HCT116 (cell line): ENCODE measurements at regions not wholly inside any gene's neighbourhood (a gene's known extent, or its start where the extent isn't known, plus 50 kb on each side); places are given as distances from the start of the nearest gene placed in this dataset.

ENCODE experiments used
- ATAC-seq: fragments of 200-7000 bp; cut with Tn5 transposase; 2 replicates; pipeline ENCODE4 v1.9.1; 2020; ENCODE audit warnings: mild to moderate bottlenecking, moderate library complexity
- BruUV-seq: library from RNA; stranded (reverse); fragments of 400-500 nt; replicated peaks from 2 replicates; lab custom pipeline; 2021; lab: Mats Ljungman, UMichigan
- CTCF ChIA-PET: fragments of 300-600 bp; sonication (Branson Sonifier 250); formaldehyde crosslinking; loops from one replicate; lab custom pipeline; 2021; ENCODE audit warnings: antibody characterized with exemption; lab: Charles Lee
- POLR2A ChIA-PET: fragments of 300-600, 350-600 bp; sonication (Branson Sonifier 250); formaldehyde crosslinking; loops from one replicate; lab custom pipeline; 2021; ENCODE audit warnings: antibody characterized with exemption; lab: Charles Lee
- RAD21 ChIA-PET, 2 experiments: fragments of 300-600 bp; sonication (Branson Sonifier 250); formaldehyde crosslinking; loops; one replicate each; lab custom pipeline; 2023; ENCODE audit warnings: low total read pairs in 2 of 2; ENCODE audit not compliant: uncharacterized antibody in 2 of 2, unreplicated experiment in 2 of 2, low non-redundant PET in 1 of 2; lab: Charles Lee
- DNase-seq: peaks from one replicate; pipeline ENCODE4 v3.0.0-alpha.2; 2010; ENCODE audit warnings: low read depth, low spot score
- H2AFZ ChIP-seq: fragments of 200-600 bp; shearing (Covaris generic), sonication (generic); 2 replicates; pipeline ENCODE4 v1.6.1; 2017; ENCODE audit warnings: low read depth, mixed run types, mixed read lengths, antibody characterized with exemption, low read length; ENCODE audit not compliant: poor library complexity, severe bottlenecking
- H3K27ac ChIP-seq: 2 replicates; pipeline ENCODE4 v1.5.1; 2012; ENCODE audit warnings: low read depth, low read length
- H3K27me3 ChIP-seq: fragments of 200-600 bp; sonication (generic); 2 replicates; pipeline ENCODE4 v1.6.1; 2016; ENCODE audit warnings: mixed run types, low read length, mixed read lengths; ENCODE audit not compliant: insufficient read depth
- H3K36me3 ChIP-seq, 2 experiments: fragments of 200-500 bp in 1 of 2; fragments of 200-600 bp in 1 of 2; sonication (Bioruptor generic) in 1 of 2; sonication (generic) in 1 of 2; 2 replicates each; pipeline versions ENCODE4 v1.5.1 to v1.6.1; 2014 to 2016; ENCODE audit warnings: low read length in 2 of 2, inconsistent platforms in 1 of 2, mixed read lengths in 1 of 2, mixed run types in 1 of 2; ENCODE audit not compliant: insufficient read depth in 2 of 2, control insufficient read depth in 1 of 2
- H3K4me1 ChIP-seq, 2 experiments: fragments of 200-600 bp in 1 of 2; sonication (generic) in 1 of 2; 2 replicates each; pipeline versions ENCODE4 v1.5.1 to v1.6.1; 2012 to 2017; ENCODE audit warnings: low read length in 2 of 2, inconsistent platforms in 1 of 2, mild to moderate bottlenecking in 1 of 2, mixed read lengths in 1 of 2, mixed run types in 1 of 2, moderate library complexity in 1 of 2; ENCODE audit not compliant: insufficient read depth in 2 of 2, control insufficient read depth in 1 of 2
- H3K4me2 ChIP-seq: fragments of 200-600 bp; sonication (generic); 2 replicates; pipeline ENCODE4 v1.6.1; 2017; ENCODE audit warnings: mixed run types, low read length, mixed read lengths
- H3K4me3 ChIP-seq, 2 experiments: fragments of 200-600 bp in 1 of 2; sonication (generic) in 1 of 2; replicated peaks in 1 of 2; 2 replicates each; pipeline ENCODE4 v1.5.1; 2011 to 2016; ENCODE audit warnings: low read length in 2 of 2, control low read depth in 1 of 2, low read depth in 1 of 2, mild to moderate bottlenecking in 1 of 2, mixed read lengths in 1 of 2, mixed run types in 1 of 2
- H3K79me2 ChIP-seq: fragments of 200-600 bp; sonication (generic); 2 replicates; pipeline ENCODE4 v1.6.1; 2017; ENCODE audit warnings: mild to moderate bottlenecking, mixed run types, low read length, moderate library complexity, mixed read lengths; ENCODE audit not compliant: insufficient read depth
- H3K9ac ChIP-seq: fragments of 200-600 bp; sonication (generic); 2 replicates; pipeline ENCODE4 v1.6.1; 2016; ENCODE audit warnings: low read length, mixed read lengths
- H3K9me2 ChIP-seq: fragments of 200-600 bp; sonication (generic), shearing (Covaris generic); 2 replicates; pipeline ENCODE4 v1.6.1; 2017; ENCODE audit warnings: mixed run types, mild to moderate bottlenecking, moderate library complexity; ENCODE audit not compliant: insufficient read depth
- H3K9me3 ChIP-seq, 2 experiments: fragments of 200-500 bp in 1 of 2; fragments of 200-600 bp in 1 of 2; sonication (Bioruptor generic) in 1 of 2; sonication (generic) in 1 of 2; 2 replicates each; pipeline ENCODE4 v1.6.1; 2014 to 2017; ENCODE audit warnings: low read length in 2 of 2, mixed read lengths in 2 of 2, inconsistent platforms in 1 of 2, low read depth in 1 of 2, mild to moderate bottlenecking in 1 of 2, mixed run types in 1 of 2, moderate library complexity in 1 of 2; ENCODE audit not compliant: control insufficient read depth in 1 of 2, insufficient read depth in 1 of 2
- H4K20me1 ChIP-seq: fragments of 200-600 bp; sonication (generic), shearing (Covaris generic); 2 replicates; pipeline ENCODE4 v1.6.1; 2017; ENCODE audit warnings: mixed run types, mild to moderate bottlenecking, moderate library complexity; ENCODE audit not compliant: insufficient read depth
- CEBPB ChIP-seq: IDR thresholded peaks from 2 replicates; pipeline ENCODE4 v1.6.1; 2012; ENCODE audit warnings: low read depth
- EGR1 ChIP-seq: IDR thresholded peaks from 2 replicates; pipeline ENCODE4 v1.6.1; 2012; ENCODE audit warnings: low read depth
- ELF1 ChIP-seq: IDR thresholded peaks from 2 replicates; pipeline ENCODE4 v1.6.1; 2012; ENCODE audit warnings: low read depth, borderline replicate concordance
- EZH2phosphoT487 ChIP-seq: fragments of 200-600 bp; IDR thresholded peaks from 2 replicates; pipeline ENCODE4 v1.6.1; 2018; ENCODE audit warnings: antibody characterized with exemption, borderline replicate concordance
- FOSL1 ChIP-seq: IDR thresholded peaks from 2 replicates; pipeline ENCODE4 v1.6.1; 2012; ENCODE audit warnings: low read depth
- JUND ChIP-seq: IDR thresholded peaks from 2 replicates; pipeline ENCODE4 v1.6.1; 2012
- POLR2AphosphoS5 ChIP-seq: IDR thresholded peaks from 2 replicates; pipeline ENCODE4 v1.6.1; 2011; ENCODE audit warnings: mild to moderate bottlenecking, low read depth, low read length, moderate library complexity
- RAD21 ChIP-seq: IDR thresholded peaks from 2 replicates; pipeline ENCODE4 v1.6.1; 2012; ENCODE audit warnings: low read depth, mild to moderate bottlenecking
- SIN3A ChIP-seq: IDR thresholded peaks from 2 replicates; pipeline ENCODE4 v1.6.1; 2012; ENCODE audit warnings: low read depth
- SP1 ChIP-seq: IDR thresholded peaks from 2 replicates; pipeline ENCODE4 v1.6.1; 2012; ENCODE audit warnings: low read depth
- TCF7L2 ChIP-seq: IDR thresholded peaks from 2 replicates; pipeline ENCODE4 v1.7.0; 2011; ENCODE audit warnings: borderline replicate concordance, inconsistent platforms; ENCODE audit not compliant: insufficient read depth, insufficient read length; ENCODE audit errors: extremely low read depth
- ZNF274 ChIP-seq: fragments of 200-500 bp; sonication (Bioruptor generic); IDR thresholded peaks from 2 replicates; pipeline ENCODE4 v1.6.1; 2014; ENCODE audit warnings: mild to moderate bottlenecking, low read depth, low read length, inconsistent platforms
- intact Hi-C: fragments of 100-400 bp; cut with micrococcal nuclease; formaldehyde crosslinking; loops from 2 replicates; pipeline ENCODE4 v1.10.0; 2022
- TF ChIP-seq, protein P1 (sequence below): IDR thresholded peaks from 2 replicates; pipeline ENCODE4 v1.6.1; 2011; ENCODE audit warnings: mild to moderate bottlenecking, low read length, moderate library complexity; ENCODE audit not compliant: insufficient replicate concordance; ENCODE audit errors: extremely low read depth
- TF ChIP-seq, protein P2 (sequence below): IDR thresholded peaks from 2 replicates; pipeline ENCODE4 v1.6.1; 2012
- TF ChIP-seq, protein P3 (sequence below): IDR thresholded peaks from 2 replicates; pipeline ENCODE4 v1.6.1; 2012
- TF ChIP-seq, protein P4 (sequence below), 3 experiments: fragments of 200-600 bp in 1 of 3; sonication (generic) in 1 of 3; IDR thresholded peaks in 2 of 3; conservative IDR thresholded peaks in 1 of 3; 2 replicates each; pipeline ENCODE4 v1.5.1; 2012 to 2017; ENCODE audit warnings: low read depth in 2 of 3, low read length in 2 of 3, antibody characterized with exemption in 1 of 3, borderline replicate concordance in 1 of 3, control low read depth in 1 of 3, mild to moderate bottlenecking in 1 of 3, mixed read lengths in 1 of 3, mixed run types in 1 of 3, moderate library complexity in 1 of 3; ENCODE audit not compliant: insufficient read depth in 1 of 3

DNA sequence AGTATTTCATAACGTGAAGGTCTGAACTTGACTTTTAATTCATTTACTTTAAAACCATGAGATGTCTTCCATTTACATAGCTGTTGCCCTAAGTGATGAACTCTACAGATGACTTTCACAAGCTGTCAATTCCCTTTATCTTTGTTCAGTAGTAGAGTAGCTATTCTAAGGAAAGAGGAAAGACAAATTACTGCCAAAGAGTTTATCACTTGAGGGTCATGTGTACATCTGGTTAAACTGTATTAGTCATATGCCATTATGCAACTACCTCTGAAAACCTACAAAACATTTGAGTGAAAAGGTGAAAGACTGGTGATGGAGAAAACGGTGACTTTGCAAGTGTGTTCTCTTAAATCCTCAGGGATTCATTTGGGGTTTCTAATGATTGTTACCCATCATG lies 763.9 kb downstream of the TMEM182 start:
- Histone ChIP-seq H3K79me2 (no peaks in the 10 kb centered on the region), H3K4me3 (no peak overlapping the region), H3K9me2 (no peaks in the 10 kb centered on the region), H3K4me2 (no peak overlapping the region), H4K20me1 (no peaks in the 10 kb centered on the region), H3K9me3 (peaks cover 17 to 30% of the 10 kb centered on the region in 2 experiments; a peak in 2 of 4 replicates), H3K27ac (no peak overlapping the region), H3K36me3 (no peaks in the 10 kb centered on the region), H3K9ac (no peak overlapping the region), H3K27me3 (no peaks in the 10 kb centered on the region), H3K4me1 (no peaks in the 10 kb centered on the region), H2AFZ (no peak overlapping the region)
- DNase-seq (no peak), ATAC-seq (no peak)
- POLR2A ChIA-PET: no interaction called here
- RAD21 ChIA-PET: no interaction called here
- intact Hi-C loops: no loop called here
- CTCF ChIA-PET: no interaction called here
- no TSS peak for BruUV-seq
- no peak for TF ChIP-seq SP1
- no peak for TF ChIP-seq RAD21
- TF ChIP-seq FOSL1: no peak
- TF ChIP-seq, protein P1, sequence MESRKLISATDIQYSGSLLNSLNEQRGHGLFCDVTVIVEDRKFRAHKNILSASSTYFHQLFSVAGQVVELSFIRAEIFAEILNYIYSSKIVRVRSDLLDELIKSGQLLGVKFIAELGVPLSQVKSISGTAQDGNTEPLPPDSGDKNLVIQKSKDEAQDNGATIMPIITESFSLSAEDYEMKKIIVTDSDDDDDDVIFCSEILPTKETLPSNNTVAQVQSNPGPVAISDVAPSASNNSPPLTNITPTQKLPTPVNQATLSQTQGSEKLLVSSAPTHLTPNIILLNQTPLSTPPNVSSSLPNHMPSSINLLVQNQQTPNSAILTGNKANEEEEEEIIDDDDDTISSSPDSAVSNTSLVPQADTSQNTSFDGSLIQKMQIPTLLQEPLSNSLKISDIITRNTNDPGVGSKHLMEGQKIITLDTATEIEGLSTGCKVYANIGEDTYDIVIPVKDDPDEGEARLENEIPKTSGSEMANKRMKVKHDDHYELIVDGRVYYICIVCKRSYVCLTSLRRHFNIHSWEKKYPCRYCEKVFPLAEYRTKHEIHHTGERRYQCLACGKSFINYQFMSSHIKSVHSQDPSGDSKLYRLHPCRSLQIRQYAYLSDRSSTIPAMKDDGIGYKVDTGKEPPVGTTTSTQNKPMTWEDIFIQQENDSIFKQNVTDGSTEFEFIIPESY: no peak
- TF ChIP-seq, protein P2, sequence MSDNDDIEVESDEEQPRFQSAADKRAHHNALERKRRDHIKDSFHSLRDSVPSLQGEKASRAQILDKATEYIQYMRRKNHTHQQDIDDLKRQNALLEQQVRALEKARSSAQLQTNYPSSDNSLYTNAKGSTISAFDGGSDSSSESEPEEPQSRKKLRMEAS: no peak
- TF ChIP-seq, protein P3, sequence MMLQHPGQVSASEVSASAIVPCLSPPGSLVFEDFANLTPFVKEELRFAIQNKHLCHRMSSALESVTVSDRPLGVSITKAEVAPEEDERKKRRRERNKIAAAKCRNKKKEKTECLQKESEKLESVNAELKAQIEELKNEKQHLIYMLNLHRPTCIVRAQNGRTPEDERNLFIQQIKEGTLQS: no peak
- TF ChIP-seq SIN3A: no peak
- no peak for TF ChIP-seq JUND
- no peak for TF ChIP-seq EGR1
- no peak for TF ChIP-seq POLR2AphosphoS5
- TF ChIP-seq, protein P4, sequence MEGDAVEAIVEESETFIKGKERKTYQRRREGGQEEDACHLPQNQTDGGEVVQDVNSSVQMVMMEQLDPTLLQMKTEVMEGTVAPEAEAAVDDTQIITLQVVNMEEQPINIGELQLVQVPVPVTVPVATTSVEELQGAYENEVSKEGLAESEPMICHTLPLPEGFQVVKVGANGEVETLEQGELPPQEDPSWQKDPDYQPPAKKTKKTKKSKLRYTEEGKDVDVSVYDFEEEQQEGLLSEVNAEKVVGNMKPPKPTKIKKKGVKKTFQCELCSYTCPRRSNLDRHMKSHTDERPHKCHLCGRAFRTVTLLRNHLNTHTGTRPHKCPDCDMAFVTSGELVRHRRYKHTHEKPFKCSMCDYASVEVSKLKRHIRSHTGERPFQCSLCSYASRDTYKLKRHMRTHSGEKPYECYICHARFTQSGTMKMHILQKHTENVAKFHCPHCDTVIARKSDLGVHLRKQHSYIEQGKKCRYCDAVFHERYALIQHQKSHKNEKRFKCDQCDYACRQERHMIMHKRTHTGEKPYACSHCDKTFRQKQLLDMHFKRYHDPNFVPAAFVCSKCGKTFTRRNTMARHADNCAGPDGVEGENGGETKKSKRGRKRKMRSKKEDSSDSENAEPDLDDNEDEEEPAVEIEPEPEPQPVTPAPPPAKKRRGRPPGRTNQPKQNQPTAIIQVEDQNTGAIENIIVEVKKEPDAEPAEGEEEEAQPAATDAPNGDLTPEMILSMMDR (IDR thresholded peaks at IDR 0.05 in 2 of 3, conservative IDR thresholded peaks at IDR 0.05 in 1 of 3; ENCODE audit: borderline replicate concordance in 1 of 3, insufficient read depth in 1 of 3, low read depth in 2 of 3, low read length in 2 of 3): no peak
- no peak for TF ChIP-seq ZNF274
- TF ChIP-seq CEBPB: no peak
- TF ChIP-seq ELF1: no peak
- no peak for TF ChIP-seq EZH2phosphoT487
- no peak for TF ChIP-seq TCF7L2
